Right atrium auricular region (tissue), 2 donors: ENCODE measurements at regions not wholly inside any gene's neighbourhood (a gene's known extent, or its start where the extent isn't known, plus 50 kb on each side); places are given as distances from the start of the nearest gene placed in this dataset.
A peak's percentile ranks its signal among the peaks of the same experiment; 100 is the strongest.

ENCODE experiments used
- DNase-seq: peaks from one replicate; pipeline ENCODE4 v3.0.0-alpha.2; 2019; ENCODE audit warnings: low spot score
- H3K27ac ChIP-seq, 2 donors: fragments of 200-600 bp; sonication (generic); 1 replicate in 1 of 2; 2 replicates in 1 of 2; pipeline ENCODE4 v1.5.1; 2016 to 2019
- H3K27me3 ChIP-seq, 2 donors: fragments of 200-600 bp; sonication (generic); one replicate each; pipeline versions ENCODE4 v1.5.1 to v1.6.0; 2017 to 2019
- H3K36me3 ChIP-seq: fragments of 200-600 bp; sonication (generic); one replicate; pipeline ENCODE4 v1.5.1; 2016
- H3K4me1 ChIP-seq, 2 donors: fragments of 200-600 bp; sonication (generic); one replicate each; pipeline versions ENCODE4 v1.5.1 to v1.6.0; 2017 to 2019
- H3K4me3 ChIP-seq, 2 donors: fragments of 200-600 bp; sonication (generic); 1 replicate in 1 of 2; 2 replicates in 1 of 2; pipeline ENCODE4 v1.5.1; 2017 to 2019; ENCODE audit warnings: mild to moderate bottlenecking in 1 of 2, moderate library complexity in 1 of 2
- H3K9me3 ChIP-seq, 2 donors: fragments of 200-600 bp; sonication (generic); one replicate each; pipeline ENCODE4 v1.5.1; 2019
- TF ChIP-seq, protein P1 (sequence below), 2 donors: fragments of 200-600 bp; sonication (generic); IDR thresholded peaks; one replicate each; pipeline ENCODE4 v1.5.1; 2019; ENCODE audit warnings: antibody characterized with exemption in 2 of 2

- H3K27ac ChIP-seq = no peak overlapping the region
- H3K9me3 ChIP-seq = no peaks in the 10 kb centered on the region
- no peak overlapping the region for H3K4me3 ChIP-seq
- no peaks in the 10 kb centered on the region for H3K4me1 ChIP-seq
- DNase-seq = no peak
- H3K27me3 ChIP-seq = no peaks in the 10 kb centered on the region
- TF ChIP-seq, protein P1, sequence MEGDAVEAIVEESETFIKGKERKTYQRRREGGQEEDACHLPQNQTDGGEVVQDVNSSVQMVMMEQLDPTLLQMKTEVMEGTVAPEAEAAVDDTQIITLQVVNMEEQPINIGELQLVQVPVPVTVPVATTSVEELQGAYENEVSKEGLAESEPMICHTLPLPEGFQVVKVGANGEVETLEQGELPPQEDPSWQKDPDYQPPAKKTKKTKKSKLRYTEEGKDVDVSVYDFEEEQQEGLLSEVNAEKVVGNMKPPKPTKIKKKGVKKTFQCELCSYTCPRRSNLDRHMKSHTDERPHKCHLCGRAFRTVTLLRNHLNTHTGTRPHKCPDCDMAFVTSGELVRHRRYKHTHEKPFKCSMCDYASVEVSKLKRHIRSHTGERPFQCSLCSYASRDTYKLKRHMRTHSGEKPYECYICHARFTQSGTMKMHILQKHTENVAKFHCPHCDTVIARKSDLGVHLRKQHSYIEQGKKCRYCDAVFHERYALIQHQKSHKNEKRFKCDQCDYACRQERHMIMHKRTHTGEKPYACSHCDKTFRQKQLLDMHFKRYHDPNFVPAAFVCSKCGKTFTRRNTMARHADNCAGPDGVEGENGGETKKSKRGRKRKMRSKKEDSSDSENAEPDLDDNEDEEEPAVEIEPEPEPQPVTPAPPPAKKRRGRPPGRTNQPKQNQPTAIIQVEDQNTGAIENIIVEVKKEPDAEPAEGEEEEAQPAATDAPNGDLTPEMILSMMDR (IDR thresholded peaks at IDR 0.05) = no peak
- H3K36me3 ChIP-seq = no peaks in the 10 kb centered on the region
These were observed 87.8 kb upstream of the GZMB start for GRCh38 chr14:24721775-24722174.

DNA sequence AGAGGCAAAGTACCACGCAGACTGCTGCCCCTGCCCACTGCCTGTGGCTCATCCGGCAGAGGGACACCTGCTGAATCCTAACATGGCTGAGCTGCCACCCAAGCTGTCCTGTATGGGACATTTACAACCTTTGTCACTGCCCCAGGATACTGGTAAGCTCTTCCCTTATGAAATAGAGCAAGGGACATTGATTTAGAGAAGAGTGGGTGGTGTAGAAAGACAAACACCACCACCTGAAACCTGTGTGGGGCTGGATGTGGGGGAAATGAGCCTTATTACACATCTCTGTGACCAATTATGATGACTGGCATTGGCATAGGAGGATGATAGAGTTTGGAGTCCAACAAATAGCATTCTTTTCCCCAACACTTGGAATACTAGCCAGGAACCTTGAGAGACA lies 81.2 kb upstream of the GZMB start:
- no peaks in the 10 kb centered on the region for H3K36me3 ChIP-seq
- H3K4me3 ChIP-seq = no peak overlapping the region
- no peaks in the 10 kb centered on the region for H3K27me3 ChIP-seq
- DNase-seq = no peak
- no peaks in the 10 kb centered on the region for H3K4me1 ChIP-seq
- no peak overlapping the region for H3K27ac ChIP-seq
- H3K9me3 ChIP-seq = no peaks in the 10 kb centered on the region
- TF ChIP-seq, protein P1 (IDR thresholded peaks at IDR 0.05) = no peak

- DNase-seq = no peak
- Histone ChIP-seq H3K27me3 (no peaks in the 10 kb centered on the region), H3K4me1 (no peaks in the 10 kb centered on the region), H3K4me3 (no peak overlapping the region), H3K9me3 (no peaks in the 10 kb centered on the region), H3K27ac (no peak overlapping the region), H3K36me3 (no peaks in the 10 kb centered on the region)
- TF ChIP-seq, protein P1 (IDR thresholded peaks at IDR 0.05) = no peak
These were observed 79.4 kb upstream of the GZMB start for GRCh38 chr14:24713404-24713803.

GRCh38 chr14:24712909-24713308 lies 78.9 kb upstream of the GZMB start:
- Histone ChIP-seq H3K9me3 (no peaks in the 10 kb centered on the region), H3K4me1 (no peaks in the 10 kb centered on the region), H3K27ac (no peak overlapping the region), H3K4me3 (no peak overlapping the region), H3K27me3 (no peaks in the 10 kb centered on the region), H3K36me3 (no peaks in the 10 kb centered on the region)
- TF ChIP-seq, protein P1 (IDR thresholded peaks at IDR 0.05) = no peak
- no peak for DNase-seq

DNA sequence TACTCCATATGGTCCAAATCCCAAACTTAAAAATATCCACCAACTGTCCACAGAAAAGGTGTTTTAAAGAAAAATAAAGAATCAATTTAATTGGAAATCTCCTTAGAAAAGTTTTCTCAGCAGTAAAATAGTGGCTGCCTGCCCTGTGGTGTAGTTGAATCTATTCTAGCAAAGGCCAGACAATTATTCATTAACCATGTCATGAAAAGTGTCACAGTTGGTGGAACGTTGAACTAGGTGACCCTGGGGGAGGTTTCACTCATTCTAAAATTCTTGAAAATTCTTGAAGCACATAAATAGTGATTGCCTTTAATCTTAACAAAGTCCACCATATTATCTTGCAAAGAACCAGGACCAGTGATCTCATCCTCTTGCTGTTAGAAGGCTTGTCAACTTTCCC lies 78.4 kb upstream of the GZMB start:
- Histone ChIP-seq H3K9me3 (no peaks in the 10 kb centered on the region), H3K4me3 (no peak overlapping the region), H3K27ac (no peak overlapping the region), H3K4me1 (no peaks in the 10 kb centered on the region), H3K36me3 (no peaks in the 10 kb centered on the region), H3K27me3 (no peaks in the 10 kb centered on the region)
- TF ChIP-seq, protein P1 (IDR thresholded peaks at IDR 0.05) = no peak
- DNase-seq = no peak

DNA sequence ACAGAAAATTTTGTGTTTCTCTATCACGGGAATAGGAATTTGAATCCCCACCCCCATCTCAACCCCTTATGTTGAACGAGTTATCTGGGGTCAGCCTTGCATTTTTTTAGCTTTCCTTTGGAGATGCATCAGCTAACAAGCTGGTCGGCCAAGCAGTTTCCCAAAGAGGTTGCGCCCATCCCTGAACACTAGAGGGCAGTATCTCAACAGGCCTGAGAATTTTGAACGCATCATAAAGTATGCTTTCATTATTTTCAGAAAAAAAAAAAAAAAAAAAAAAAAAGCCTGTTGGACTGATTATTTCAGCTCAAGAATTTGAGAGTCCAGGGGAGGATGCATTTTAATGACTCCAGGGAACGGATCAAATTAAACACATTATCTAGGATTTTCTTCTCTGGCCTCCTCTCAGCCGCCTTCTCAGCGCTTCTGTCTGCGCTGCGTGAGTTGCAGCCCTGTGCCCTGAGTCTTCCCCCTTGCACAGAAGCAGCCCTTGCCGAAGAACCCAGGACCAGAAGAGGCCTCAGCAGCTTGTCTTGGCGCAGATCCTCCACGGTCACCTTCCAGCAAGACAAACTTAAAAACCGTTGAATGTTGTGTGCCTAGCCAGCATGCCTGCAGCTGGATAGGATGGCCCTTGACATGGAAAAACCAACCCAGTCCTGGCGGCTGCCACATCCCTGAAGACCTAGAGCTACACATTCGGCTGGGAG lies 76.6 kb upstream of the GZMB start:
- H3K27me3 ChIP-seq = no peaks in the 10 kb centered on the region
- no peaks in the 10 kb centered on the region for H3K4me1 ChIP-seq
- no peak overlapping the region for H3K27ac ChIP-seq
- peak; percentile 83 for DNase-seq
- TF ChIP-seq, protein P1 (IDR thresholded peaks at IDR 0.05) = peak; percentile 56 to 80
- H3K36me3 ChIP-seq = no peaks in the 10 kb centered on the region
- peak overlapping the region in 1 of 2 donors; percentile 34 for H3K4me3 ChIP-seq
- H3K9me3 ChIP-seq = no peaks in the 10 kb centered on the region
